Head of caudate nucleus (tissue), 42 donors: ENCODE measurements at regions not wholly inside any gene's neighbourhood (a gene's known extent, or its start where the extent isn't known, plus 50 kb on each side); places are given as distances from the start of the nearest gene placed in this dataset.

Experiments
- DNase-seq, 42 donors: peaks; one replicate each; pipeline versions ENCODE4 v3.0.0 to v3.0.0-alpha.2; 2020 to 2021; ENCODE audit warnings: mixed read lengths in 7 of 42
- intact Hi-C: fragments of 100-400 bp; cut with DNase I; formaldehyde crosslinking; loops from one replicate; pipeline ENCODE4 v1.15.0; 2022

- DNase-seq, result peak in 2 of 42 donors; percentile 6 to 38
- intact Hi-C loops, result no loop called here
Observed at GRCh38 chr21:16145479-16145878, 415.7 kb downstream of the USP25 start.

- no peak for DNase-seq
- intact Hi-C loops, result no loop called here
Observed at GRCh38 chr21:16154321-16154720, 424.5 kb downstream of the USP25 start.

- DNase-seq, result no peak
- intact Hi-C loops, result no loop called here
Observed at GRCh38 chr21:16154951-16155635, 425.3 kb downstream of the USP25 start.

GRCh38 chr21:16156841-16157489 is 427.2 kb downstream of the USP25 start:
- intact Hi-C loops, result no loop called here
- DNase-seq, result no peak

GRCh38 chr21:16159213-16159970 is 429.6 kb downstream of the USP25 start:
- DNase-seq, result no peak
- intact Hi-C loops, result no loop called here

GRCh38 chr21:16159971-16160350 is 430.2 kb downstream of the USP25 start:
- DNase-seq, result no peak
- intact Hi-C loops, result no loop called here

- DNase-seq, result no peak
- intact Hi-C loops, result no loop called here
Observed at GRCh38 chr21:16162953-16163352, 433.2 kb downstream of the USP25 start.

GRCh38 chr21:16169102-16169511 is 439.3 kb downstream of the USP25 start:
- DNase-seq, result peak in 6 of 42 donors; percentile 20 to 63 (median 31)
- intact Hi-C loops, result no loop called here

- no peak for DNase-seq
- intact Hi-C loops, result no loop called here
Observed at GRCh38 chr21:16169779-16170178, 440.0 kb downstream of the USP25 start.

- intact Hi-C loops, result no loop called here
- no peak for DNase-seq
Observed at GRCh38 chr21:16176570-16176969, 446.8 kb downstream of the USP25 start.

GRCh38 chr21:16177532-16177931 is 447.8 kb downstream of the USP25 start:
- no peak for DNase-seq
- intact Hi-C loops, result no loop called here

GRCh38 chr21:16179773-16180172 is 450.0 kb downstream of the USP25 start:
- DNase-seq, result no peak
- intact Hi-C loops, result loop anchor here (10.0 kb wide), 1 partner anchor 95 kb away; no protein-coding TSS in a partner anchor

GRCh38 chr21:16180614-16181013 is 450.8 kb downstream of the USP25 start:
- intact Hi-C loops, result loop anchor here (10.0 kb wide), 1 partner anchor 96 kb away; no protein-coding TSS in a partner anchor
- DNase-seq, result no peak

- no peak for DNase-seq
- intact Hi-C loops, result loop anchor here (10.0 kb wide), 1 partner anchor 96 kb away; no protein-coding TSS in a partner anchor
Observed at GRCh38 chr21:16181018-16181417, 451.2 kb downstream of the USP25 start.

GRCh38 chr21:16185766-16186165 is 456.0 kb downstream of the USP25 start:
- intact Hi-C loops, result loop anchor here (10.0 kb wide), 1 partner anchor 101 kb away; no protein-coding TSS in a partner anchor

GRCh38 chr21:16186742-16187141 is 457.0 kb downstream of the USP25 start:
- intact Hi-C loops, result loop anchor here (10.0 kb wide), 1 partner anchor 102 kb away; no protein-coding TSS in a partner anchor
- DNase-seq, result no peak

More at GRCh38 chr21:16185766-16186165, 456.0 kb downstream of the USP25 start:
- no peak for DNase-seq

- intact Hi-C loops, result loop anchor here (10.0 kb wide), 1 partner anchor 103 kb away; no protein-coding TSS in a partner anchor
- no peak for DNase-seq
Observed at GRCh38 chr21:16187603-16188301, 458.0 kb downstream of the USP25 start.

- no peak for DNase-seq
- intact Hi-C loops, result loop anchor here (10.0 kb wide), 1 partner anchor 112 kb away; no protein-coding TSS in a partner anchor
Observed at GRCh38 chr21:16192902-16193301, 463.1 kb downstream of the USP25 start.

GRCh38 chr21:16193496-16194094 is 463.8 kb downstream of the USP25 start:
- intact Hi-C loops, result loop anchor here (10.0 kb wide), 1 partner anchor 111 kb away; no protein-coding TSS in a partner anchor

More at GRCh38 chr21:16193496-16194094, 463.8 kb downstream of the USP25 start:
- no peak for DNase-seq
